PC-3 (cell line): ENCODE measurements at regions not wholly inside any gene's neighbourhood (a gene's known extent, or its start where the extent isn't known, plus 50 kb on each side); places are given as distances from the start of the nearest gene placed in this dataset.

Experiments used
- ATAC-seq: fragments of 200-7000 bp; cut with Tn5 transposase; 2 replicates; pipeline ENCODE4 v1.9.1; 2020; ENCODE audit warnings: mild to moderate bottlenecking, moderate library complexity
- BruUV-seq: library from RNA; stranded (reverse); fragments of 400-500 nt; replicated peaks from 2 replicates; lab custom pipeline; 2021; lab: Mats Ljungman, UMichigan
- CTCF ChIA-PET: fragments of 300-600 bp; sonication (Branson Sonifier 250); formaldehyde crosslinking; loops from one replicate; lab custom pipeline; 2022; ENCODE audit warnings: antibody characterized with exemption; lab: Charles Lee
- POLR2A ChIA-PET: fragments of 300-600 bp; sonication (Branson Sonifier 250); formaldehyde crosslinking; loops from one replicate; lab custom pipeline; 2022; ENCODE audit warnings: antibody characterized with exemption; ENCODE audit not compliant: unreplicated experiment; lab: Charles Lee
- DNase-seq: peaks from one replicate; pipeline ENCODE4 v3.0.0-alpha.2; 2015
- H2AFZ ChIP-seq: fragments of 300-600 bp; sonication (generic); 2 replicates; pipeline ENCODE4 v1.6.0; 2016; ENCODE audit warnings: antibody characterized with exemption, low read length
- H3F3A ChIP-seq: fragments of 300-600 bp; sonication (generic); one replicate; pipeline ENCODE4 v1.6.0; 2017; ENCODE audit warnings: antibody characterized with exemption, low read length, control low read depth, mild to moderate bottlenecking; ENCODE audit not compliant: unreplicated experiment
- H3K27ac ChIP-seq: fragments of 300-600 bp; sonication (generic); 2 replicates; pipeline ENCODE4 v1.5.1; 2016; ENCODE audit warnings: mild to moderate bottlenecking, low read length
- H3K27me3 ChIP-seq: fragments of 300-600 bp; sonication (generic); 2 replicates; pipeline ENCODE4 v1.6.1; 2016; ENCODE audit warnings: low read length, mixed read lengths
- H3K36me3 ChIP-seq: fragments of 300-600 bp; sonication (generic); 2 replicates; pipeline ENCODE4 v1.6.1; 2016; ENCODE audit warnings: low read depth, mixed run types, low read length, mixed read lengths
- H3K4me1 ChIP-seq: fragments of 300-600 bp; sonication (generic); 2 replicates; pipeline ENCODE4 v1.5.1; 2016; ENCODE audit warnings: low read length; ENCODE audit not compliant: insufficient read depth
- H3K4me2 ChIP-seq: fragments of 300-600 bp; sonication (generic); 2 replicates; pipeline ENCODE4 v1.6.0; 2016; ENCODE audit warnings: low read length
- H3K4me3 ChIP-seq: fragments of 300-600 bp; sonication (generic); 2 replicates; pipeline ENCODE4 v1.5.1; 2016; ENCODE audit warnings: mild to moderate bottlenecking, low read length, mixed read lengths
- H3K79me2 ChIP-seq: fragments of 300-600 bp; sonication (generic); 2 replicates; pipeline ENCODE4 v1.6.1; 2017; ENCODE audit warnings: low read length, mixed read lengths
- H3K9ac ChIP-seq: fragments of 300-600 bp; sonication (generic); 2 replicates; pipeline ENCODE4 v1.6.0; 2016; ENCODE audit warnings: mild to moderate bottlenecking, low read length
- H3K9me2 ChIP-seq: fragments of 300-600 bp; sonication (generic); replicated peaks from 2 replicates; pipeline ENCODE4 v1.6.1; 2016; ENCODE audit warnings: mixed run types, low read length, mixed read lengths
- H3K9me3 ChIP-seq: fragments of 300-600 bp; sonication (generic); 2 replicates; pipeline ENCODE4 v1.6.1; 2016; ENCODE audit warnings: low read length, mixed read lengths
- H4K20me1 ChIP-seq: fragments of 300-600 bp; sonication (generic); 2 replicates; pipeline ENCODE4 v1.6.1; 2016; ENCODE audit warnings: low read length, mixed read lengths
- EZH2 ChIP-seq: fragments of 300-600 bp; sonication (generic); IDR thresholded peaks from one replicate; pipeline ENCODE4 v1.6.1; 2017; ENCODE audit warnings: antibody characterized with exemption, mild to moderate bottlenecking, low read length; ENCODE audit not compliant: unreplicated experiment
- EZH2phosphoT487 ChIP-seq: fragments of 300-600 bp; sonication (generic); IDR thresholded peaks from 2 replicates; pipeline ENCODE4 v1.6.1; 2018; ENCODE audit warnings: mild to moderate bottlenecking, antibody characterized with exemption, low read length, borderline replicate concordance
- intact Hi-C: fragments of 100-400 bp; cut with micrococcal nuclease; formaldehyde crosslinking; loops from 2 replicates; pipeline ENCODE4 v1.9.0; 2023
- TF ChIP-seq, protein P1 (sequence below): fragments of 300-600 bp; sonication (generic); conservative IDR thresholded peaks from 2 replicates; pipeline ENCODE4 v1.5.1; 2017; ENCODE audit warnings: antibody characterized with exemption, low read depth, mild to moderate bottlenecking, low read length

GRCh38 chr16:85357924-85358505, 245.7 kb upstream of the CIBAR2 start:
- H3K4me2 ChIP-seq, result no peak overlapping the region
- H3F3A ChIP-seq, result no peaks in the 10 kb centered on the region
- BruUV-seq, result no TSS peak
- no peak for ATAC-seq
- no peaks in the 10 kb centered on the region for H4K20me1 ChIP-seq
- no peaks in the 10 kb centered on the region for H3K79me2 ChIP-seq
- H3K4me1 ChIP-seq, result peaks cover 24% of the 10 kb centered on the region
- POLR2A ChIA-PET, result no interaction called here
- no peak for DNase-seq
- intact Hi-C loops, result no loop called here
- CTCF ChIA-PET, result no interaction called here
- H3K27ac ChIP-seq, result no peak overlapping the region
- TF ChIP-seq EZH2 (no peak), EZH2phosphoT487 (no peak)
- H3K9me2 ChIP-seq, result no peaks in the 10 kb centered on the region
- no peaks in the 10 kb centered on the region for H3K9me3 ChIP-seq
- no peak overlapping the region for H3K9ac ChIP-seq
- H3K36me3 ChIP-seq, result no peaks in the 10 kb centered on the region
- H2AFZ ChIP-seq, result no peak overlapping the region
- no peak overlapping the region for H3K4me3 ChIP-seq
- no peaks in the 10 kb centered on the region for H3K27me3 ChIP-seq

DNA sequence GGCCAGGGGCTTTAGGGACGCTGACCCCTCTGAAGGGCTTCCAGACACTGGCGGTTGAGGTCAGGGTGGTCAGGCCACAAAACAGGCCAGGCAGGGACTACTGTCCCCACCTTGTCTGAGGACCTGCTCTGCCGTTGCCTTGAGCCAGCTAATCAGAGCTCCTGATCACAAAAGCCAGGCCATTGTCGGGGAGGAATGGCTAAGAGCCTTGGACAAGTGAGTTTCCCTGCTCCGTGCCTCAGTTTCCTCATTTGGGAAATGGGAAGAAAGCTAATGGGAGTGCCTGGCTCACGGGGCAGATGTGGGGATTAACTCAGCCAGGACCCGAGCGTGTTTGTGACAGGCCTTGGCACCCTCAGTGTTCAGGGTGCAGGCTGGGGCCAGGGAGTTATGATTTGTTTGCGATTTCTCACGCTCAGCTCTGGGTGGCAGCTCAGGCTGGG, 246.5 kb upstream of the CIBAR2 start:
- no peaks in the 10 kb centered on the region for H3K27me3 ChIP-seq
- intact Hi-C loops, result no loop called here
- CTCF ChIA-PET, result no interaction called here
- H3K4me2 ChIP-seq, result no peak overlapping the region
- H3K9ac ChIP-seq, result no peak overlapping the region
- H3F3A ChIP-seq, result no peaks in the 10 kb centered on the region
- DNase-seq, result no peak
- H2AFZ ChIP-seq, result no peak overlapping the region
- H3K4me1 ChIP-seq, result peaks cover 19% of the 10 kb centered on the region
- H3K9me3 ChIP-seq, result no peaks in the 10 kb centered on the region
- no peaks in the 10 kb centered on the region for H3K36me3 ChIP-seq
- POLR2A ChIA-PET, result no interaction called here
- no peak for ATAC-seq
- no TSS peak for BruUV-seq
- H3K79me2 ChIP-seq, result no peaks in the 10 kb centered on the region
- H3K4me3 ChIP-seq, result no peak overlapping the region
- no peaks in the 10 kb centered on the region for H3K9me2 ChIP-seq
- TF ChIP-seq, protein P1, sequence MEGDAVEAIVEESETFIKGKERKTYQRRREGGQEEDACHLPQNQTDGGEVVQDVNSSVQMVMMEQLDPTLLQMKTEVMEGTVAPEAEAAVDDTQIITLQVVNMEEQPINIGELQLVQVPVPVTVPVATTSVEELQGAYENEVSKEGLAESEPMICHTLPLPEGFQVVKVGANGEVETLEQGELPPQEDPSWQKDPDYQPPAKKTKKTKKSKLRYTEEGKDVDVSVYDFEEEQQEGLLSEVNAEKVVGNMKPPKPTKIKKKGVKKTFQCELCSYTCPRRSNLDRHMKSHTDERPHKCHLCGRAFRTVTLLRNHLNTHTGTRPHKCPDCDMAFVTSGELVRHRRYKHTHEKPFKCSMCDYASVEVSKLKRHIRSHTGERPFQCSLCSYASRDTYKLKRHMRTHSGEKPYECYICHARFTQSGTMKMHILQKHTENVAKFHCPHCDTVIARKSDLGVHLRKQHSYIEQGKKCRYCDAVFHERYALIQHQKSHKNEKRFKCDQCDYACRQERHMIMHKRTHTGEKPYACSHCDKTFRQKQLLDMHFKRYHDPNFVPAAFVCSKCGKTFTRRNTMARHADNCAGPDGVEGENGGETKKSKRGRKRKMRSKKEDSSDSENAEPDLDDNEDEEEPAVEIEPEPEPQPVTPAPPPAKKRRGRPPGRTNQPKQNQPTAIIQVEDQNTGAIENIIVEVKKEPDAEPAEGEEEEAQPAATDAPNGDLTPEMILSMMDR, result no peak
- TF ChIP-seq EZH2phosphoT487, result no peak
- TF ChIP-seq EZH2, result no peak
- H4K20me1 ChIP-seq, result no peaks in the 10 kb centered on the region
- H3K27ac ChIP-seq, result no peak overlapping the region

- no peaks in the 10 kb centered on the region for H3K36me3 ChIP-seq
- TF ChIP-seq, protein P1, result no peak
- TF ChIP-seq EZH2 (no peak), EZH2phosphoT487 (no peak)
- CTCF ChIA-PET, result no interaction called here
- intact Hi-C loops, result no loop called here
- H2AFZ ChIP-seq, result no peak overlapping the region
- DNase-seq, result no peak
- peaks cover 13% of the 10 kb centered on the region for H3K4me1 ChIP-seq
- no peak for ATAC-seq
- no peaks in the 10 kb centered on the region for H4K20me1 ChIP-seq
- H3F3A ChIP-seq, result no peaks in the 10 kb centered on the region
- POLR2A ChIA-PET, result no interaction called here
- no peaks in the 10 kb centered on the region for H3K27me3 ChIP-seq
- H3K9me3 ChIP-seq, result no peaks in the 10 kb centered on the region
- no peak overlapping the region for H3K27ac ChIP-seq
- no peak overlapping the region for H3K4me3 ChIP-seq
- no TSS peak for BruUV-seq
- no peak overlapping the region for H3K4me2 ChIP-seq
- no peaks in the 10 kb centered on the region for H3K79me2 ChIP-seq
- no peaks in the 10 kb centered on the region for H3K9me2 ChIP-seq
- no peak overlapping the region for H3K9ac ChIP-seq
Measured at GRCh38 chr16:85359147-85359822, 247.0 kb upstream of the CIBAR2 start.
